Panc1 (cell line): ENCODE measurements at regions not wholly inside any gene's neighbourhood (a gene's known extent, or its start where the extent isn't known, plus 50 kb on each side); places are given as distances from the start of the nearest gene placed in this dataset.

Source experiments
- ATAC-seq: fragments of 200-7000 bp; cut with Tn5 transposase; 2 replicates; pipeline ENCODE4 v1.9.1; 2020; ENCODE audit warnings: mild to moderate bottlenecking, moderate library complexity
- BruUV-seq: library from RNA; stranded (reverse); fragments of 400-500 nt; replicated peaks from 2 replicates; lab custom pipeline; 2021; lab: Mats Ljungman, UMichigan
- CTCF ChIA-PET: fragments of 300-600 bp; sonication (Branson Sonifier 250); formaldehyde crosslinking; loops from one replicate; lab custom pipeline; 2022; ENCODE audit warnings: antibody characterized with exemption; lab: Charles Lee
- POLR2A ChIA-PET: fragments of 300-600 bp; sonication (Branson Sonifier 250); formaldehyde crosslinking; loops from one replicate; lab custom pipeline; 2022; ENCODE audit warnings: antibody characterized with exemption; lab: Charles Lee
- DNase-seq: peaks from one replicate; pipeline ENCODE4 v3.0.0-alpha.2; 2010; ENCODE audit warnings: low read depth, low spot score
- H3K27ac ChIP-seq: 2 replicates; pipeline ENCODE4 v1.5.1; 2011; ENCODE audit warnings: mild to moderate bottlenecking, low read length, inconsistent platforms
- H3K27me3 ChIP-seq: fragments of 200-500 bp; sonication (Bioruptor generic); 2 replicates; pipeline ENCODE4 v1.6.0; 2014; ENCODE audit warnings: low read length, inconsistent platforms; ENCODE audit not compliant: control insufficient read depth, insufficient read depth
- H3K36me3 ChIP-seq: fragments of 200-500 bp; sonication (Bioruptor generic); 2 replicates; pipeline ENCODE4 v1.5.1; 2014; ENCODE audit warnings: inconsistent platforms, mild to moderate bottlenecking, low read length, moderate library complexity; ENCODE audit not compliant: control insufficient read depth, insufficient read depth
- H3K4me1 ChIP-seq: 2 replicates; pipeline ENCODE4 v1.5.1; 2011; ENCODE audit warnings: inconsistent platforms, mild to moderate bottlenecking, low read length, moderate library complexity; ENCODE audit not compliant: control insufficient read depth, insufficient read depth
- H3K4me3 ChIP-seq, 2 experiments: 2 replicates each; pipeline ENCODE4 v1.5.1; 2011 to 2012; ENCODE audit warnings: low read depth in 2 of 2, low read length in 2 of 2, mild to moderate bottlenecking in 2 of 2, inconsistent platforms in 1 of 2, moderate library complexity in 1 of 2
- H3K9me3 ChIP-seq: fragments of 200-500 bp; sonication (Bioruptor generic); 2 replicates; pipeline ENCODE4 v1.5.1; 2014; ENCODE audit warnings: low read depth, mild to moderate bottlenecking, inconsistent platforms, low read length, moderate library complexity; ENCODE audit not compliant: control insufficient read depth, insufficient read depth
- CTCF ChIP-seq: fragments of 450-650 bp; IDR thresholded peaks from 2 replicates; pipeline ENCODE4 v1.5.1; 2017; ENCODE audit warnings: mild to moderate bottlenecking
- POLR2AphosphoS5 ChIP-seq: IDR thresholded peaks from 2 replicates; pipeline ENCODE4 v1.6.1; 2012; ENCODE audit warnings: mild to moderate bottlenecking, low read depth, low read length, moderate library complexity
- REST ChIP-seq, 2 experiments: IDR thresholded peaks; 2 replicates each; pipeline ENCODE4 v1.6.1; 2011 to 2012; ENCODE audit warnings: low read depth in 2 of 2, control low read depth in 1 of 2, low read length in 1 of 2, mild to moderate bottlenecking in 1 of 2, moderate library complexity in 1 of 2; ENCODE audit not compliant: insufficient read depth in 1 of 2
- SIN3A ChIP-seq: IDR thresholded peaks from 2 replicates; pipeline ENCODE4 v1.6.1; 2012; ENCODE audit warnings: low read depth, mild to moderate bottlenecking, low read length, moderate library complexity, borderline replicate concordance; ENCODE audit not compliant: insufficient read depth
- TCF7L2 ChIP-seq: IDR thresholded peaks from 2 replicates; pipeline ENCODE4 v1.6.1; 2011; ENCODE audit warnings: mild to moderate bottlenecking, low read depth, low read length, inconsistent platforms
- in situ Hi-C: cut with HindIII; loops from 2 replicates; pipeline ENCODE4 v1.10.0; 2016; ENCODE audit warnings: low sequenced_read_pairs, low pct_unique_long_range_greater_than_20kb
- intact Hi-C: fragments of 100-400 bp; cut with micrococcal nuclease; formaldehyde crosslinking; loops from one replicate; pipeline ENCODE4 v1.10.0; 2022; ENCODE audit not compliant: unreplicated experiment

GRCh38 chr13:34243403-34243802 lies 425.5 kb downstream of the RFC3 start:
- in situ Hi-C loops = no loop called here
- ChIA-PET CTCF (no interaction called here), POLR2A (no interaction called here)
- TF ChIP-seq SIN3A (no peak), POLR2AphosphoS5 (no peak), TCF7L2 (no peak), REST (IDR thresholded peaks at IDR 0.05; ENCODE audit: insufficient read depth in 1 of 2, low read depth in 2 of 2, low read length in 1 of 2) (no peak), CTCF (no peak)
- Histone ChIP-seq H3K27ac (no peak overlapping the region), H3K9me3 (no peaks in the 10 kb centered on the region), H3K27me3 (no peaks in the 10 kb centered on the region), H3K36me3 (no peaks in the 10 kb centered on the region), H3K4me3 (no peak overlapping the region), H3K4me1 (no peaks in the 10 kb centered on the region)
- no peak for ATAC-seq
- no peak for DNase-seq
- intact Hi-C loops = no loop called here
- BruUV-seq = no TSS peak

- intact Hi-C loops = no loop called here
These were observed 428.6 kb downstream of the RFC3 start for GRCh38 chr13:34246511-34246910.

More at GRCh38 chr13:34246511-34246910, 428.6 kb downstream of the RFC3 start:
- Histone ChIP-seq H3K27ac (no peak overlapping the region), H3K4me1 (no peaks in the 10 kb centered on the region), H3K9me3 (no peaks in the 10 kb centered on the region), H3K27me3 (no peaks in the 10 kb centered on the region), H3K36me3 (no peaks in the 10 kb centered on the region), H3K4me3 (no peak overlapping the region)
- in situ Hi-C loops = no loop called here
- no TSS peak for BruUV-seq
- POLR2A ChIA-PET = no interaction called here
- TF ChIP-seq TCF7L2 = no peak
- TF ChIP-seq SIN3A = no peak
- TF ChIP-seq REST (IDR thresholded peaks at IDR 0.05; ENCODE audit: insufficient read depth in 1 of 2, low read depth in 2 of 2, low read length in 1 of 2) = no peak
- TF ChIP-seq CTCF = no peak
- TF ChIP-seq POLR2AphosphoS5 = no peak
- CTCF ChIA-PET = no interaction called here
- peak; percentile 4 for DNase-seq
- no peak for ATAC-seq
